OCI-LY1 (cell line): ENCODE measurements at regions not wholly inside any gene's neighbourhood (a gene's known extent, or its start where the extent isn't known, plus 50 kb on each side); places are given as distances from the start of the nearest gene placed in this dataset.

Experiments
- H2AFZ ChIP-seq: fragments of 200-600 bp; sonication (generic), shearing (Covaris generic); 2 replicates; pipeline ENCODE4 v1.6.0; 2014; ENCODE audit warnings: antibody characterized with exemption, mild to moderate bottlenecking, low read length
- H3F3A ChIP-seq: fragments of 200-600 bp; sonication (generic), shearing (Covaris generic); 2 replicates; pipeline ENCODE4 v1.6.0; 2014; ENCODE audit warnings: mild to moderate bottlenecking, antibody characterized with exemption, low read length, moderate library complexity; ENCODE audit not compliant: insufficient read depth
- H3K27ac ChIP-seq: fragments of 200-600 bp; sonication (generic); 2 replicates; pipeline ENCODE4 v1.5.1; 2014; ENCODE audit warnings: low read length, mixed run types, mild to moderate bottlenecking, low read depth; ENCODE audit not compliant: poor library complexity, severe bottlenecking
- H3K27me3 ChIP-seq: fragments of 200-600 bp; sonication (generic); 2 replicates; pipeline ENCODE4 v1.6.0; 2014; ENCODE audit warnings: antibody characterized with exemption, mild to moderate bottlenecking, low read length, moderate library complexity; ENCODE audit not compliant: insufficient read depth
- H3K36me3 ChIP-seq: fragments of 200-600 bp; sonication (generic); 2 replicates; pipeline ENCODE4 v1.6.1; 2014; ENCODE audit warnings: mild to moderate bottlenecking, antibody characterized with exemption, low read length, moderate library complexity, mixed read lengths; ENCODE audit not compliant: insufficient read depth
- H3K4me1 ChIP-seq: fragments of 200-600 bp; sonication (generic); 2 replicates; pipeline ENCODE4 v1.5.1; 2014; ENCODE audit warnings: mild to moderate bottlenecking, low read length, moderate library complexity; ENCODE audit not compliant: insufficient read depth, severe bottlenecking
- H3K4me2 ChIP-seq: fragments of 200-600 bp; sonication (generic), shearing (Covaris generic); 2 replicates; pipeline ENCODE4 v1.6.1; 2014; ENCODE audit warnings: low read length
- H3K4me3 ChIP-seq: fragments of 200-600 bp; sonication (generic); 2 replicates; pipeline ENCODE4 v1.5.1; 2014; ENCODE audit warnings: low read length, low read depth, mild to moderate bottlenecking, mixed read lengths; ENCODE audit not compliant: poor library complexity, severe bottlenecking
- H3K79me2 ChIP-seq: fragments of 200-600 bp; shearing (Covaris generic); 2 replicates; pipeline ENCODE4 v1.6.1; 2016; ENCODE audit warnings: mixed run types, low read length, mixed read lengths; ENCODE audit not compliant: insufficient read depth
- H3K9ac ChIP-seq: fragments of 200-600 bp; sonication (generic), shearing (Covaris generic); 2 replicates; pipeline ENCODE4 v1.6.1; 2014; ENCODE audit warnings: mild to moderate bottlenecking, low read length, mixed read lengths
- H3K9me2 ChIP-seq: fragments of 200-600 bp; sonication (generic), shearing (Covaris generic); 2 replicates; pipeline ENCODE4 v1.6.1; 2014; ENCODE audit warnings: low read depth, mild to moderate bottlenecking, low read length, mixed read lengths
- H3K9me3 ChIP-seq: fragments of 200-600 bp; shearing (Covaris generic); 2 replicates; pipeline ENCODE4 v1.6.1; 2014; ENCODE audit warnings: low read length, mixed read lengths
- H4K20me1 ChIP-seq: fragments of 200-600 bp; sonication (generic), shearing (Covaris generic); 2 replicates; pipeline ENCODE4 v1.6.0; 2016; ENCODE audit warnings: mild to moderate bottlenecking, low read length; ENCODE audit not compliant: insufficient read depth
- EZH2 ChIP-seq: fragments of 200-600 bp; sonication (generic), shearing (Covaris generic); IDR thresholded peaks from 2 replicates; pipeline ENCODE4 v1.8.0; 2017; ENCODE audit warnings: borderline replicate concordance, mixed run types, mild to moderate bottlenecking, antibody characterized with exemption, low read length, moderate library complexity, mixed read lengths
- TF ChIP-seq, protein P1 (sequence below): fragments of 200-600 bp; sonication (generic), shearing (Covaris generic); IDR thresholded peaks from 2 replicates; pipeline ENCODE4 v1.5.1; 2017; ENCODE audit warnings: mild to moderate bottlenecking, antibody characterized with exemption, low read length, moderate library complexity, mixed read lengths

DNA sequence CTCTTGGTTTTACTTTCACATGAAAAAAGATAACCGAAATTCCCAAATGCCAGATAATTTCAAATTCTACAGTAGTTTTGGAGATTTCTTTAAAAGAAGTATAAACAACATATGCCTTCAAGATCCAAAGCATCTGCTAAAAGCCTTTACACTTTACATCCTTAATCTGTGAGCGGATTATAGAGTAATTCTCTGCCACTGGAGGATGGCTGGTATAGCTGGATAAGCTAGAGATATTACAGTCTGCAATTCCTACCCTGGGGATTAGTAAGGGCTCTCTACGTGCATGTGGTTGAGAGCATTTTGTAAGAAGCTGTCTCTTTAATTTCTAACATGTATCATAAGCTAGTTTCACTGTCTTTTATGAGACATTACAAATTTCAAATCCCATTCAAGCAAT, 240.3 kb upstream of the HMGA2 start:
- H3K27me3 ChIP-seq = no peaks in the 10 kb centered on the region
- no peak overlapping the region for H3K4me3 ChIP-seq
- no peak overlapping the region for H3K27ac ChIP-seq
- TF ChIP-seq EZH2 = no peak
- TF ChIP-seq, protein P1, sequence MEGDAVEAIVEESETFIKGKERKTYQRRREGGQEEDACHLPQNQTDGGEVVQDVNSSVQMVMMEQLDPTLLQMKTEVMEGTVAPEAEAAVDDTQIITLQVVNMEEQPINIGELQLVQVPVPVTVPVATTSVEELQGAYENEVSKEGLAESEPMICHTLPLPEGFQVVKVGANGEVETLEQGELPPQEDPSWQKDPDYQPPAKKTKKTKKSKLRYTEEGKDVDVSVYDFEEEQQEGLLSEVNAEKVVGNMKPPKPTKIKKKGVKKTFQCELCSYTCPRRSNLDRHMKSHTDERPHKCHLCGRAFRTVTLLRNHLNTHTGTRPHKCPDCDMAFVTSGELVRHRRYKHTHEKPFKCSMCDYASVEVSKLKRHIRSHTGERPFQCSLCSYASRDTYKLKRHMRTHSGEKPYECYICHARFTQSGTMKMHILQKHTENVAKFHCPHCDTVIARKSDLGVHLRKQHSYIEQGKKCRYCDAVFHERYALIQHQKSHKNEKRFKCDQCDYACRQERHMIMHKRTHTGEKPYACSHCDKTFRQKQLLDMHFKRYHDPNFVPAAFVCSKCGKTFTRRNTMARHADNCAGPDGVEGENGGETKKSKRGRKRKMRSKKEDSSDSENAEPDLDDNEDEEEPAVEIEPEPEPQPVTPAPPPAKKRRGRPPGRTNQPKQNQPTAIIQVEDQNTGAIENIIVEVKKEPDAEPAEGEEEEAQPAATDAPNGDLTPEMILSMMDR = no peak
- no peaks in the 10 kb centered on the region for H3K4me1 ChIP-seq
- H3K9ac ChIP-seq = no peak overlapping the region
- H4K20me1 ChIP-seq = no peaks in the 10 kb centered on the region
- no peak overlapping the region for H3K4me2 ChIP-seq
- H3F3A ChIP-seq = no peaks in the 10 kb centered on the region
- H3K79me2 ChIP-seq = no peaks in the 10 kb centered on the region
- no peaks in the 10 kb centered on the region for H3K36me3 ChIP-seq
- H3K9me2 ChIP-seq = no peaks in the 10 kb centered on the region
- H2AFZ ChIP-seq = no peak overlapping the region
- no peaks in the 10 kb centered on the region for H3K9me3 ChIP-seq

DNA sequence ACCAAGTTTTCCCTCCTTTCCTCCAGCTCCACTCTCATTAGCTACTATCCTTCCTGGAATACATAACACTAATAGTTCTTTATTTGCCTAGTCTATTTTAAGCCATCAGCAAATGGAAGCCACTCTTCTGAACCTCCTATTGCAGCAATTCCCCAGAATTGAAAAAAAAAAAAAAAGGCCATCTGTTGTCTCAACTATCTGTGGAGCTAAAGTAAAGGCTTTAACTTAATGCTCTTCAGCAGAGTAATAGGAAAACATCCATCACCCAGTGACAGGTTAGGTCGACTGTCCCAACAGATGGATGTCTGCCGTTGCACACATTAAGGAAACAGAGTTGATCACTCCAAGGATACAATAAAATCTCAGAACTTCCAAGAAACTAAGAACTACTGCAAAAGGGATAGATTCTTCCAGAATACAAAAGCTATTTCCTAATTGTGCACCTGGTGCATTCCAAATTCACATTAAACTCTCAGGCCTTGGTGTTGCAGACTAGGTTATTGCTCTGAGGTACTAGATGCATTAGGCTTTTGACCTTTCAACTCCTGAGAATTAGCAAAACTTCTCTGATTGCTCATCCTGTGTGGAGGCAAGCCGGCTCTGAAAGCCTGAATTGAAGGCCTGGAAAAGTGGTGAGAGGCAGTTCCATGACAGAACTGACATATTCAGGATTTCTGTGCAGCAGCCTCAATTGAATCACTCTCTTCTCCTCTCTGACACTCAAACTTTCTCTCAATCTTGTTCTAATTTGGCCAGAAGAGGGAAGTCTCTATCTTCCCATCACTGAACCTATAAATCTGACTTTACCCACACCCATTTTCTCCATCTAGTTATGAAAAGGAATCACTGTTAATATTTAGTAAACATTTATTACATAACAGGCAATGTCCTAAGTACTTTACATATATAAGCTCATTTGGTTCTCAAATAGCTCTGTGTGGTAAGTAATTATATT, 238.4 kb upstream of the HMGA2 start:
- no peak overlapping the region for H3K4me2 ChIP-seq
- H3K9me2 ChIP-seq = no peaks in the 10 kb centered on the region
- H3F3A ChIP-seq = no peaks in the 10 kb centered on the region
- no peak for TF ChIP-seq EZH2
- TF ChIP-seq, protein P1 = no peak
- H2AFZ ChIP-seq = no peak overlapping the region
- no peak overlapping the region for H3K27ac ChIP-seq
- no peaks in the 10 kb centered on the region for H3K36me3 ChIP-seq
- H3K4me3 ChIP-seq = no peak overlapping the region
- H3K9me3 ChIP-seq = no peaks in the 10 kb centered on the region
- no peaks in the 10 kb centered on the region for H3K27me3 ChIP-seq
- H3K9ac ChIP-seq = no peak overlapping the region
- H3K4me1 ChIP-seq = no peaks in the 10 kb centered on the region
- H4K20me1 ChIP-seq = no peaks in the 10 kb centered on the region
- H3K79me2 ChIP-seq = no peaks in the 10 kb centered on the region

DNA sequence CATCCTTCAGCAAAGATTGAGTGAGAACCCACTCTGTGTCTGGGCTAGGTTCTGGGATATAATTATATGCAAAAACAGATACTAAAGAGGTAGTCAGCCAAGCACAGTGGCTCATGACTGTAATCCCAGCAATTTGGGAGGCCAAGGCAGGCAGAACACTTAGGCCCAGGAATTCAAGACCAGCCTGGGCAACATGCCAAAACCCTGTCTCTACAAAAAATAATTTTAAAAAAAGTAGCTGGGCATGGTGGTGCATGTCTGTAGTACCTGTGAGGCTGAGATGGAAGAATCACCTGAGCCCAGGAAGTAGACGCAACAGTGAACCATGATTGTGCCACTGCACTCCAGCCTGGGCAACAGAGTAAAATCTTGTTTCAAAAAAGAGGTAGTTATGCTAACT, 237.5 kb upstream of the HMGA2 start:
- Histone ChIP-seq H4K20me1 (no peaks in the 10 kb centered on the region), H3K9me2 (no peaks in the 10 kb centered on the region), H3K27ac (no peak overlapping the region), H3K4me2 (no peak overlapping the region), H3K27me3 (no peaks in the 10 kb centered on the region), H3K4me3 (no peak overlapping the region), H3K9me3 (no peaks in the 10 kb centered on the region), H3K9ac (no peak overlapping the region), H2AFZ (no peak overlapping the region), H3F3A (no peaks in the 10 kb centered on the region), H3K36me3 (no peaks in the 10 kb centered on the region), H3K4me1 (no peaks in the 10 kb centered on the region), H3K79me2 (no peaks in the 10 kb centered on the region)
- TF ChIP-seq, protein P1 = no peak
- TF ChIP-seq EZH2 = no peak
